ENCODE measurements at regions not wholly inside any gene's neighbourhood (a gene's known extent, or its start where the extent isn't known, plus 50 kb on each side); places are given as distances from the start of the nearest gene placed in this dataset.

GRCh38 chr5:85010014-85010562, 625.4 kb upstream of the EDIL3 start:
- Mint-ChIP-seq H3K4me3 (no peak overlapping the region), H3K27ac (no peak overlapping the region), H3K9me3 (peaks cover 11% of the 10 kb centered on the region), H3K36me3 (no peaks in the 10 kb centered on the region), H3K4me1 (peaks cover 2% of the 10 kb centered on the region), H3K27me3 (ENCODE audit: low read depth) (no peaks in the 10 kb centered on the region)
- no peak for TF ChIP-seq CTCF (IDR thresholded peaks at IDR 0.05; ENCODE audit: unreplicated experiment)
- DNase-seq (ENCODE audit: low spot score in 2 of 2, unreplicated experiment in 2 of 2) = no peak

- Mint-ChIP-seq H3K27me3 (ENCODE audit: low read depth) (no peaks in the 10 kb centered on the region), H3K9me3 (peaks cover 13% of the 10 kb centered on the region), H3K4me1 (no peaks in the 10 kb centered on the region), H3K36me3 (peaks cover 3% of the 10 kb centered on the region), H3K4me3 (no peak overlapping the region), H3K27ac (no peak overlapping the region)
- no peak for DNase-seq (ENCODE audit: low spot score in 2 of 2, unreplicated experiment in 2 of 2)
- TF ChIP-seq CTCF (IDR thresholded peaks at IDR 0.05; ENCODE audit: unreplicated experiment) = no peak
Measured at GRCh38 chr5:85017261-85017660, 632.6 kb upstream of the EDIL3 start.

- no peak for TF ChIP-seq CTCF (IDR thresholded peaks at IDR 0.05; ENCODE audit: unreplicated experiment)
- Mint-ChIP-seq H3K36me3 (no peaks in the 10 kb centered on the region), H3K27me3 (ENCODE audit: low read depth) (no peaks in the 10 kb centered on the region), H3K4me3 (no peak overlapping the region), H3K4me1 (no peaks in the 10 kb centered on the region), H3K27ac (no peak overlapping the region), H3K9me3 (peaks cover 4% of the 10 kb centered on the region)
- DNase-seq (ENCODE audit: low spot score in 2 of 2, unreplicated experiment in 2 of 2) = no peak
Measured at GRCh38 chr5:85030316-85031084, 645.8 kb upstream of the EDIL3 start.

- H3K27ac Mint-ChIP-seq = no peak overlapping the region
- no peak for TF ChIP-seq CTCF (IDR thresholded peaks at IDR 0.05; ENCODE audit: unreplicated experiment)
- DNase-seq (ENCODE audit: low spot score in 2 of 2, unreplicated experiment in 2 of 2) = no peak
- H3K27me3 Mint-ChIP-seq (ENCODE audit: low read depth) = no peaks in the 10 kb centered on the region
- no peaks in the 10 kb centered on the region for H3K4me1 Mint-ChIP-seq
- H3K36me3 Mint-ChIP-seq = no peaks in the 10 kb centered on the region
- H3K9me3 Mint-ChIP-seq = peaks cover 11% of the 10 kb centered on the region
- no peak overlapping the region for H3K4me3 Mint-ChIP-seq
Measured at GRCh38 chr5:85049020-85049419, 664.3 kb upstream of the EDIL3 start.

GRCh38 chr5:85052826-85053225, 668.1 kb upstream of the EDIL3 start:
- Mint-ChIP-seq H3K27me3 (ENCODE audit: low read depth) (no peaks in the 10 kb centered on the region), H3K36me3 (no peaks in the 10 kb centered on the region), H3K27ac (no peak overlapping the region), H3K9me3 (no peaks in the 10 kb centered on the region), H3K4me3 (no peak overlapping the region), H3K4me1 (no peaks in the 10 kb centered on the region)
- TF ChIP-seq CTCF (IDR thresholded peaks at IDR 0.05; ENCODE audit: unreplicated experiment) = no peak
- no peak for DNase-seq (ENCODE audit: low spot score in 2 of 2, unreplicated experiment in 2 of 2)

Measured in mesothelial cell of epicardium (in vitro differentiated cells).